ENCODE measurements at regions not wholly inside any gene's neighbourhood (a gene's known extent, or its start where the extent isn't known, plus 50 kb on each side); places are given as distances from the start of the nearest gene placed in this dataset.
"Not testable (repeated sequence)": the region's sequence is repeated elsewhere in the genome, so short reads cannot be mapped to it uniquely, and the experiment has no call there.

DNA sequence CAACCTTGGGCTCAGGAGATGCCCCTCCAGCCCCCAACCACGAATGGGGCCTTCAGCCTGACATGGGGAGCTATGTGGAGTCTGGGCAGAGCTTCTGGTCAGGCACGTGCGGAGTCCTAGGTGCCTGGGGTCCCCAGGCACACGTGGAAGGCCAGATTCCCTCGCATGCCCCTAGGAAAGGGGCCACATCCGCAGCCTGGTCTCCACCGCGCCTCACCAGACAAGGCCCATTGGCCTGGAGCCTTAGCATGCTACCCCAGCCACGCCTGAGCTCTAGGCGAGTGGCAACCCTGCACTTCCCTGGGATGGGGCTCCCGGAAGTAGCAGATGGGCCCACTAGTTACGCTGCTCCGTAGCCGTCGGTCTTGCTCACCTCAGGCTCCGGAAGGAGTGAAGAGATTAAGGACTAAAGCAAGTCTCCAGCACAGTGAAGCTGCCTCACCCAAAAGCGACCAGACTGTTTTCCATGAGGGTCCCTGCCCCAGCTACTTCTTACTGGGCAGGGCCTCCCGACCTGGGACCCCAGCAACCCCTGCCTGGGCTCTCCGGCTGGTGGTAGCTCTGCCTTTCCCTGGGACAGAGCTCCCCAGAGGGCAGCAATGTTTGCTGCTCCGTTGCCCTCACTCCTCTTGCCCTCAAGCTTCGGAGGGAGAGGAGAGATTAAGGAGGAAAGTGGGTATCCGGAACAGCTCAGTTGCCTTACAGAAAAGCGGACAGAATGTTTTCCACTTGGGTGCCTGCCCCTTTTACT lies 93.2 kb upstream of the IMPG1 start:
- H3K27me3 ChIP-seq: no peaks in the 10 kb centered on the region
- H3K9me3 ChIP-seq: no peaks in the 10 kb centered on the region
- intact Hi-C loops (cut with DNase I): no loop called here
- H3K4me3 ChIP-seq: no peak overlapping the region
- no peaks in the 10 kb centered on the region for H3K36me3 ChIP-seq
- H3K27ac ChIP-seq: no peak overlapping the region
- H3K4me1 ChIP-seq (ENCODE audit: insufficient read depth): no peaks in the 10 kb centered on the region
- 86 to 92% (median 89%) methylated on average over 22 to 23 of the region's 23 CpGs for WGBS, 3 donors
- DNase-seq: peak in 1 of 5 donors; percentile 11
- no peak for TF ChIP-seq EP300 (IDR thresholded peaks at IDR 0.05)
- TF ChIP-seq CTCF (IDR thresholded peaks at IDR 0.05): no peak
- TF ChIP-seq POLR2A (IDR thresholded peaks at IDR 0.05): no peak

DNA sequence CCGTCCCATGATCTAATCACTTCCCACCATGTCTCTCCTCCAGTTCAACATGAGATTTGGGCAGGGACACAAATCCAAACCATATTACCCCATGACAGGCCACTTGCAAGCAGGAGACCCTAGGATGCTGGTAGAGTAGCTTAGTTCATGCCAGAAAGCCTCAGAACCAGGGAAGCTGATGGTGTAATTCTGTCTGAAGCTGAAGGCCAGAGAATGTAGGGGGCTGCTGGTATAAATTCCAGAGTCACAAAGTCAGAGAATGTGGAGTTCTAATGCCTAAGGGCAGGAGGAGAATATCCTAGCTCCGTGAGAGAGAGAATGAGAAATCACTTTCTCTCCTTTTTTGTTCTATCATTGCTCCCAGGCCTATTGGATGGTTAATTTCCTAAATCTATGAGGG lies 90.3 kb upstream of the IMPG1 start:
- Histone ChIP-seq H3K27ac (no peak overlapping the region), H3K4me3 (no peak overlapping the region), H3K36me3 (no peaks in the 10 kb centered on the region), H3K27me3 (no peaks in the 10 kb centered on the region), H3K4me1 (ENCODE audit: insufficient read depth) (no peaks in the 10 kb centered on the region), H3K9me3 (no peaks in the 10 kb centered on the region)
- intact Hi-C loops (cut with DNase I): no loop called here
- no peak for TF ChIP-seq EP300 (IDR thresholded peaks at IDR 0.05)
- no peak for TF ChIP-seq CTCF (IDR thresholded peaks at IDR 0.05)
- no peak for TF ChIP-seq POLR2A (IDR thresholded peaks at IDR 0.05)
- WGBS, 3 donors: 57 to 83% (median 60%) methylated on average over 2 of the region's 2 CpGs
- no peak for DNase-seq

DNA sequence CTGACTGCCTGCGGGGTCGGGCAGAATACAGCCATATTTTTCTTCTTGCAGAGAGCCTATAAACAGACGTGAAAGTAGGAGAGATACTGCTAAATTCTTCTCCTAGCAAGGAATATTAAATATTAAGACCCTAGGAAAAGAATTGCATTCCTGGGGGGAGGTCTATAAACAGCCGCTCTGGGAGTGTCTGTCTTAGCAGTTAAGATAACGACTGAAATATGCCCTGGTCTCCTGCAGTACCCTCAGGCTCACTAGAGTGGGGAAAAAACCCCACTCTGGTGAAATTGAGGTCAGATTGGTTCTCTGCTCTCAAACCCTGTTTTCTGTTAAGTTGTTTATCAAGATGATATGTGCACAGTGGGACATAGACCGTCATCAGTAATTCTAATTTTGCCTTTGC lies 85.3 kb upstream of the IMPG1 start:
- H3K4me3 ChIP-seq; DNase-seq; H3K27me3 ChIP-seq; H3K27ac ChIP-seq; H3K36me3 ChIP-seq; H3K4me1 ChIP-seq (ENCODE audit: insufficient read depth); H3K9me3 ChIP-seq; intact Hi-C loops (cut with DNase I): not testable (repeated sequence)
- WGBS, 3 donors: 70 to 93% (median 81%) methylated on average over 6 of the region's 6 CpGs

GRCh38 chr6:76135481-76135880 lies 63.0 kb upstream of the IMPG1 start:
- DNase-seq: no peak
- Histone ChIP-seq H3K27me3 (no peaks in the 10 kb centered on the region), H3K27ac (no peak overlapping the region), H3K36me3 (no peaks in the 10 kb centered on the region), H3K9me3 (no peaks in the 10 kb centered on the region), H3K4me3 (no peak overlapping the region), H3K4me1 (ENCODE audit: insufficient read depth) (no peaks in the 10 kb centered on the region)
- intact Hi-C loops (cut with DNase I): no loop called here
- 28 to 44% (median 36%) methylated on average over 1 of the region's 1 CpG for WGBS, 3 donors
- TF ChIP-seq CTCF (IDR thresholded peaks at IDR 0.05) (no peak), POLR2A (IDR thresholded peaks at IDR 0.05) (no peak), EP300 (IDR thresholded peaks at IDR 0.05) (no peak)

- no peaks in the 10 kb centered on the region for H3K4me1 ChIP-seq (ENCODE audit: insufficient read depth)
- TF ChIP-seq POLR2A (IDR thresholded peaks at IDR 0.05) (no peak), CTCF (IDR thresholded peaks at IDR 0.05) (no peak), EP300 (IDR thresholded peaks at IDR 0.05) (no peak)
- H3K9me3 ChIP-seq: no peaks in the 10 kb centered on the region
- WGBS, 3 donors: 1 to 7% (median 6%) methylated on average over 2 of the region's 2 CpGs
- intact Hi-C loops (cut with DNase I): no loop called here
- no peak overlapping the region for H3K4me3 ChIP-seq
- DNase-seq: no peak
- no peak overlapping the region for H3K27ac ChIP-seq
- no peaks in the 10 kb centered on the region for H3K27me3 ChIP-seq
- H3K36me3 ChIP-seq: no peaks in the 10 kb centered on the region
These were observed 62.2 kb upstream of the IMPG1 start for GRCh38 chr6:76134651-76135050.

Measured in ovary (tissue), 7 donors.